ENCODE measurements at regions not wholly inside any gene's neighbourhood (a gene's known extent, or its start where the extent isn't known, plus 50 kb on each side); places are given as distances from the start of the nearest gene placed in this dataset.

DNA sequence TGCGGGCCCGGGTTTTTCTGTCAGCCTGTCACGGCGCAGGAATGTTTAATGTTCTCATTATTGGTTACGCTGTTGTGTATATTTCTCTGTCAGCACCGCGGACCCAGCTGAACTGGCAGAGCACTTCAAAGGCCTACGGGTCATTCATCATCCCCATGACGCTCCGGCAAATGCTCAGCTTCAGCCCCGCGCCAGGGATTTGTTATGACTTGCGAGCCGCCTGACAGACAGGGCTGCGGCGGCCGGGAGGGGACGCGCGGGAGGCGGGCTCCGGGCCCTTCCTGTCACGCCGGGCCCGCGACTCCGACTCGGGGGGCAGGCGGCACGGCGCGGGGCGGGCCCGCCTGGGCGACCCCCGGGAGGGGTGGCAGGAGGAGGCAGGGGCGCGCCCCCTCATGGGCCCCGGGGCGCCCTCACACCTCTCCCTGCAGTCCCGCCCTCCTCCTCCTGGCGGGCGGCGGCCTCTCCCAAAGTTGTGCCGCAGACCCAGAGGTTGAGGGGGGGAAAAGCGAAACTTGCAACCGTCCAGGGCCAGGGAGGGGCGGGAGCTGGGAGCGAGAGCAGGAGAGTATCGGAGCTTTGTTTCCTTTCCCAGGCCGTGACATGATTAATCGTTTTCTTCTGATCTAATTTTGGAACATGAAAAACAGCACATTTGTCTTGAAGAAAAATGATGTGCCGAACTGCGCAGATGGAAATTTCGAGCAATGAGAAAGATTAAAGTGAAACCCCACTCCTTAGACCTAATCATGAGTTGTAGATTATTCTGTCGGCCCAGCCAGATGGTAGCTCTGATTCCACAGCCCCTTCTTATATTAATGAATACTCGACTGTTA lies 59.3 kb upstream of the COMTD1 start (continued):
- TF ChIP-seq ZFP69B (tag by site-specific recombination; IDR thresholded peaks at IDR 0.05), result peak; percentile 88
- TF ChIP-seq HOXC10 (CRISPR knock-in tag; IDR thresholded peaks at IDR 0.05), result no peak; the same call in 1 of the 2 replicates

DNA sequence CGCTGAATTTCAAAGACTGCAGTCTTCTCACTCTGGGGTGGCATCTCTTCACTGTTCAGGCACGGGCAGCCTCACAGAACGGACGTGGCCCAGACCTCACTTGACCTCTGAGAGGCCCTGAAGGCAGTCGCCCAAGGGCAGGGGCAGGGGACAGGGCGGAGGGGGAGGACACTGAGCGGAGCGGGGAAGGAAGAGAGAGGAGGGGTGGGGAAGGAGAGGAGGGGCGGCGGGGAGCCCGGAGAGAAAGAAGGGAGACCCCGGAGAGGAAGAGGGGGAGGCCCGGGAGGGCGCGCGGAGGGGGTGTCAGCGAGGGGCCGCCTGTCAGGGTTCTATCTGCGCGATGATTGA lies 58.7 kb upstream of the COMTD1 start:
- Histone ChIP-seq H3K4me3 (ENCODE audit: low read depth, low read length) (peak overlapping the region; percentile 44), H3K27ac (ENCODE audit: extremely low read depth, low read depth, low read length) (peak overlapping the region; percentile 84), H3K9me3 (ENCODE audit: control insufficient read depth, insufficient read depth, low read depth, low read length) (no peaks in the 10 kb centered on the region), H3K4me1 (ENCODE audit: control insufficient read depth, insufficient read depth, low read length) (peaks cover 12% of the 10 kb centered on the region), H3K36me3 (ENCODE audit: control insufficient read depth in 2 of 2, insufficient read depth in 1 of 2, low read length in 2 of 2) (no peaks in the 10 kb centered on the region)
- CTCF ChIA-PET, result interaction anchor here (0.5 to 1.6 kb wide), 5 partner anchors 11 to 757 kb away, joined by 3 to 6 read pairs (median 4); no protein-coding TSS in a partner anchor
- POLR2A ChIA-PET, result interaction anchor here (1.2 to 2.3 kb wide), 3 partner anchors 11 to 107 kb away, joined by 6 to 11 read pairs (median 7); partner anchors contain the start of gene ZNF503
- TF ChIP-seq, protein P1, sequence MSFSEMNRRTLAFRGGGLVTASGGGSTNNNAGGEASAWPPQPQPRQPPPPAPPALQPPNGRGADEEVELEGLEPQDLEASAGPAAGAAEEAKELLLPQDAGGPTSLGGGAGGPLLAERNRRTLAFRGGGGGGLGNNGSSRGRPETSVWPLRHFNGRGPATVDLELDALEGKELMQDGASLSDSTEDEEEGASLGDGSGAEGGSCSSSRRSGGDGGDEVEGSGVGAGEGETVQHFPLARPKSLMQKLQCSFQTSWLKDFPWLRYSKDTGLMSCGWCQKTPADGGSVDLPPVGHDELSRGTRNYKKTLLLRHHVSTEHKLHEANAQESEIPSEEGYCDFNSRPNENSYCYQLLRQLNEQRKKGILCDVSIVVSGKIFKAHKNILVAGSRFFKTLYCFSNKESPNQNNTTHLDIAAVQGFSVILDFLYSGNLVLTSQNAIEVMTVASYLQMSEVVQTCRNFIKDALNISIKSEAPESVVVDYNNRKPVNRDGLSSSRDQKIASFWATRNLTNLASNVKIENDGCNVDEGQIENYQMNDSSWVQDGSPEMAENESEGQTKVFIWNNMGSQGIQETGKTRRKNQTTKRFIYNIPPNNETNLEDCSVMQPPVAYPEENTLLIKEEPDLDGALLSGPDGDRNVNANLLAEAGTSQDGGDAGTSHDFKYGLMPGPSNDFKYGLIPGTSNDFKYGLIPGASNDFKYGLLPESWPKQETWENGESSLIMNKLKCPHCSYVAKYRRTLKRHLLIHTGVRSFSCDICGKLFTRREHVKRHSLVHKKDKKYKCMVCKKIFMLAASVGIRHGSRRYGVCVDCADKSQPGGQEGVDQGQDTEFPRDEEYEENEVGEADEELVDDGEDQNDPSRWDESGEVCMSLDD (tag by site-specific recombination; IDR thresholded peaks at IDR 0.05), result peak; percentile 74; the same call in 1 of the 2 replicates
- TF ChIP-seq, protein P2, sequence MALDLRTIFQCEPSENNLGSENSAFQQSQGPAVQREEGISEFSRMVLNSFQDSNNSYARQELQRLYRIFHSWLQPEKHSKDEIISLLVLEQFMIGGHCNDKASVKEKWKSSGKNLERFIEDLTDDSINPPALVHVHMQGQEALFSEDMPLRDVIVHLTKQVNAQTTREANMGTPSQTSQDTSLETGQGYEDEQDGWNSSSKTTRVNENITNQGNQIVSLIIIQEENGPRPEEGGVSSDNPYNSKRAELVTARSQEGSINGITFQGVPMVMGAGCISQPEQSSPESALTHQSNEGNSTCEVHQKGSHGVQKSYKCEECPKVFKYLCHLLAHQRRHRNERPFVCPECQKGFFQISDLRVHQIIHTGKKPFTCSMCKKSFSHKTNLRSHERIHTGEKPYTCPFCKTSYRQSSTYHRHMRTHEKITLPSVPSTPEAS (tag by site-specific recombination; IDR thresholded peaks at IDR 0.05), result no peak
- TF ChIP-seq ZNF664 (tag by site-specific recombination; IDR thresholded peaks at IDR 0.05) (no peak), ZNF175 (tag by site-specific recombination; IDR thresholded peaks at IDR 0.05) (no peak), ZBTB8A (tag by site-specific recombination; IDR thresholded peaks at IDR 0.05) (no peak), ZNF473 (tag by site-specific recombination; IDR thresholded peaks at IDR 0.05) (no peak), KLF1 (tag by site-specific recombination; IDR thresholded peaks at IDR 0.05) (peak; percentile 41; the same call in 1 of the 2 replicates), ZNF621 (tag by site-specific recombination; IDR thresholded peaks at IDR 0.05) (no peak), HOXA7 (CRISPR knock-in tag; IDR thresholded peaks at IDR 0.05; ENCODE audit: borderline replicate concordance) (no peak), ZNF366 (tag by site-specific recombination; conservative IDR thresholded peaks at IDR 0.05) (no peak; the same call in 1 of the 2 replicates), ZBTB21 (tag by site-specific recombination; IDR thresholded peaks at IDR 0.05) (no peak), SCRT1 (tag by site-specific recombination; IDR thresholded peaks at IDR 0.05; ENCODE audit: borderline replicate concordance) (no peak), ZNF239 (tag by site-specific recombination; IDR thresholded peaks at IDR 0.05) (no peak), ZBTB1 (tag by site-specific recombination; IDR thresholded peaks at IDR 0.05) (no peak), PRDM1 (tag by site-specific recombination; IDR thresholded peaks at IDR 0.05) (no peak), ZBTB17 (tag by site-specific recombination; IDR thresholded peaks at IDR 0.05) (0 out of 2 replicates have a peak, but pooled peaks have one; percentile 6), ZNF830 (tag by site-specific recombination; IDR thresholded peaks at IDR 0.05; ENCODE audit: low read depth) (no peak), ZNF768 (tag by site-specific recombination; IDR thresholded peaks at IDR 0.05) (no peak)
- TF ChIP-seq, protein P3, sequence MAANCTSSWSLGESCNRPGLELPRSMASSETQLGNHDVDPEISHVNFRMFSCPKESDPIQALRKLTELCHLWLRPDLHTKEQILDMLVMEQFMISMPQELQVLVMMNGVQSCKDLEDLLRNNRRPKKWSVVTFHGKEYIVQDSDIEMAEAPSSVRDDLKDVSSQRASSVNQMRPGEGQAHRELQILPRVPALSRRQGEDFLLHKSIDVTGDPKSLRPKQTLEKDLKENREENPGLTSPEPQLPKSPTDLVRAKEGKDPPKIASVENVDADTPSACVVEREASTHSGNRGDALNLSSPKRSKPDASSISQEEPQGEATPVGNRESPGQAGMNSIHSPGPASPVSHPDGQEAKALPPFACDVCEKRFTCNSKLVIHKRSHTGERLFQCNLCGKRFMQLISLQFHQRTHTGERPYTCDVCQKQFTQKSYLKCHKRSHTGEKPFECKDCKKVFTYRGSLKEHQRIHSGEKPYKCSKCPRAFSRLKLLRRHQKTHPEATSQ (tag by site-specific recombination; IDR thresholded peaks at IDR 0.05), result no peak
- TF ChIP-seq, protein P4, sequence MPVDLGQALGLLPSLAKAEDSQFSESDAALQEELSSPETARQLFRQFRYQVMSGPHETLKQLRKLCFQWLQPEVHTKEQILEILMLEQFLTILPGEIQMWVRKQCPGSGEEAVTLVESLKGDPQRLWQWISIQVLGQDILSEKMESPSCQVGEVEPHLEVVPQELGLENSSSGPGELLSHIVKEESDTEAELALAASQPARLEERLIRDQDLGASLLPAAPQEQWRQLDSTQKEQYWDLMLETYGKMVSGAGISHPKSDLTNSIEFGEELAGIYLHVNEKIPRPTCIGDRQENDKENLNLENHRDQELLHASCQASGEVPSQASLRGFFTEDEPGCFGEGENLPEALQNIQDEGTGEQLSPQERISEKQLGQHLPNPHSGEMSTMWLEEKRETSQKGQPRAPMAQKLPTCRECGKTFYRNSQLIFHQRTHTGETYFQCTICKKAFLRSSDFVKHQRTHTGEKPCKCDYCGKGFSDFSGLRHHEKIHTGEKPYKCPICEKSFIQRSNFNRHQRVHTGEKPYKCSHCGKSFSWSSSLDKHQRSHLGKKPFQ (tag by site-specific recombination; IDR thresholded peaks at IDR 0.05), result no peak
- TF ChIP-seq, protein P5, sequence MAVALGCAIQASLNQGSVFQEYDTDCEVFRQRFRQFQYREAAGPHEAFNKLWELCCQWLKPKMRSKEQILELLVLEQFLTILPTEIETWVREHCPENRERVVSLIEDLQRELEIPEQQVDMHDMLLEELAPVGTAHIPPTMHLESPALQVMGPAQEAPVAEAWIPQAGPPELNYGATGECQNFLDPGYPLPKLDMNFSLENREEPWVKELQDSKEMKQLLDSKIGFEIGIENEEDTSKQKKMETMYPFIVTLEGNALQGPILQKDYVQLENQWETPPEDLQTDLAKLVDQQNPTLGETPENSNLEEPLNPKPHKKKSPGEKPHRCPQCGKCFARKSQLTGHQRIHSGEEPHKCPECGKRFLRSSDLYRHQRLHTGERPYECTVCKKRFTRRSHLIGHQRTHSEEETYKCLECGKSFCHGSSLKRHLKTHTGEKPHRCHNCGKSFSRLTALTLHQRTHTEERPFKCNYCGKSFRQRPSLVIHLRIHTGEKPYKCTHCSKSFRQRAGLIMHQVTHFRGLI (tag by site-specific recombination; IDR thresholded peaks at IDR 0.05), result no peak
- TF ChIP-seq, protein P6, sequence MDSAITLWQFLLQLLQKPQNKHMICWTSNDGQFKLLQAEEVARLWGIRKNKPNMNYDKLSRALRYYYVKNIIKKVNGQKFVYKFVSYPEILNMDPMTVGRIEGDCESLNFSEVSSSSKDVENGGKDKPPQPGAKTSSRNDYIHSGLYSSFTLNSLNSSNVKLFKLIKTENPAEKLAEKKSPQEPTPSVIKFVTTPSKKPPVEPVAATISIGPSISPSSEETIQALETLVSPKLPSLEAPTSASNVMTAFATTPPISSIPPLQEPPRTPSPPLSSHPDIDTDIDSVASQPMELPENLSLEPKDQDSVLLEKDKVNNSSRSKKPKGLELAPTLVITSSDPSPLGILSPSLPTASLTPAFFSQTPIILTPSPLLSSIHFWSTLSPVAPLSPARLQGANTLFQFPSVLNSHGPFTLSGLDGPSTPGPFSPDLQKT (IDR thresholded peaks at IDR 0.05; ENCODE audit: borderline replicate concordance, low read depth, low read length), result no peak
- TF ChIP-seq, protein P7, sequence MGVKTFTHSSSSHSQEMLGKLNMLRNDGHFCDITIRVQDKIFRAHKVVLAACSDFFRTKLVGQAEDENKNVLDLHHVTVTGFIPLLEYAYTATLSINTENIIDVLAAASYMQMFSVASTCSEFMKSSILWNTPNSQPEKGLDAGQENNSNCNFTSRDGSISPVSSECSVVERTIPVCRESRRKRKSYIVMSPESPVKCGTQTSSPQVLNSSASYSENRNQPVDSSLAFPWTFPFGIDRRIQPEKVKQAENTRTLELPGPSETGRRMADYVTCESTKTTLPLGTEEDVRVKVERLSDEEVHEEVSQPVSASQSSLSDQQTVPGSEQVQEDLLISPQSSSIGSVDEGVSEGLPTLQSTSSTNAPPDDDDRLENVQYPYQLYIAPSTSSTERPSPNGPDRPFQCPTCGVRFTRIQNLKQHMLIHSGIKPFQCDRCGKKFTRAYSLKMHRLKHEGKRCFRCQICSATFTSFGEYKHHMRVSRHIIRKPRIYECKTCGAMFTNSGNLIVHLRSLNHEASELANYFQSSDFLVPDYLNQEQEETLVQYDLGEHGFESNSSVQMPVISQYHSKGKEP (tag by site-specific recombination; IDR thresholded peaks at IDR 0.05), result no peak

All from HEK293 (cell line).